Embryonic facial prominence (tissue), 1 donor: ENCODE measurements at regions not wholly inside any gene's neighbourhood (a gene's known extent, or its start where the extent isn't known, plus 50 kb on each side); places are given as distances from the start of the nearest gene placed in this dataset.

Experiments used
- DNase-seq: peaks from one replicate; pipeline ENCODE4 v3.0.0-alpha.2; 2016; ENCODE audit errors: extremely low spot score

DNA sequence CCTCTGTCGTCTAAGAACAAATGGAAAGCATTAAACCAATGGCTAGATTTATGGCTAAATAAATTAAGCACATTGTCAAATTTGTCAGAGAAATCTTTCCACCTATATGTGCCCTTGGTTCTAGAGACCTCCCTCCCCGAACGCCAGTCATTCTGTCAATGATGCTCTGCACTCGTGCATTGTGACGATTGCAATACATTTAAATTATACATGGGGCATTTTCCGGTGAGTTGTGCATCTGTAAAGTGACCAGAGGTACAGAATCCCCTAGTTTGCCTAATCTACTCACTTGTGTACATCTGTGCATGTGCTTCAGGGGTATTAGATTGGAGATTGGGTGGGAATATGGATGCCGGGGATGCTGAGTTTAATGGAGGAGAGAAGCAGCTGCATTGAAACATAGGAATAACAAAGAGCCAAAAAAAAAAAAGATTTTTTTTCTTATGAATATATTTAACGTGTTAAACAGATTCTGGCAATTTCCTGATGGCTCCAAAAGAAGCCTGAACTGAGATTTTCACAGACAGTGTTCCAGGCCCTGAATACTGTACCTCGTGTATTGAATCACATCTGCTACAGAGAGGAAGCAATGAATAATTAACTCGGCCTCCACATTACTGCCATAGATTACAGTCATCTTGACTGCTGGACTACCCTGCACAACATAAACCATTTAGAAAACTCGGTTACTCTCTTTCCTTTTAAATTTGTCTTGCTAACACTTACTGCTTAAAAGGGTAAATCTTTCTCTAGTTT is 149.0 kb upstream of the C1orf87 start:
- no peak for DNase-seq

DNA sequence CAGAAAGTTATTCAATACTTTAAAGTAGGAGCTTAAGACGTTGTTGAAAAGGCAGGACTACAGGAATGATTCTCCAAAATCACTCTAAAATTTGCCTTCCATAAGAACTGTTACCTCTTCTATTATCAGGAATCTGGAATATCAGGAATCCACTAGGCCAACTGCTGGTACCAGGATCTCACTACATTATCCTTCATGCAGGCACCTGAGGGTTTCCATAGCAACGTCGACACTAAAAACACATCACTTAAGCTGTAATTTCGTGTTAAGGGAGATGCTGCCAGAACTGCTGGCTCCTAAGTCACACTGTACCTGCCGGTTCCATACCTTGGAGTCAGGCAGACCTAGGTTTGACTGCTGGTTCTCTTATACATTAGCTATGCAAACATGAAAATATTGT is 139.7 kb upstream of the C1orf87 start:
- no peak for DNase-seq

GRCh38 chr1:60196026-60196425 is 122.5 kb upstream of the C1orf87 start:
- DNase-seq = no peak

GRCh38 chr1:60185684-60186083 is 112.1 kb upstream of the C1orf87 start:
- no peak for DNase-seq

DNA sequence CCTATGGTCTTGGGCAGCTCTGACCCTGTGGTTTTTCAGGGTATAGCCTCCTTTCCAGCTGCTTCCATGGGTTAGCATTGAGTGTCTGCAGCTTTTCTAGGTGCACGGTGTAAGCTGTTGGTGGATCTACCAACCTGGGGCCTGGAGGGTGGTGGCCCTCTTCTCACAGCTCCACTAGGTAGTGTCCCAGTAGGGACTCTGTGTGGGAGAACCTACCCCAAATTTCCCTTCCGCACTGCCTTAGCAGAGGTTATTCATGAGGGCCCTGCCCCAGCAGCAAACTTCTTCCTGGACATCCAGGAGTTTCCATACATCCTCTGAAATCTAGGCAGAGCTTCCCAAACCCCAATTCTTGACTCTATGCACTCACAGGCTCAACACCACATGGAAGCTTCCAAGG is 111.0 kb upstream of the C1orf87 start:
- DNase-seq = no peak

DNA sequence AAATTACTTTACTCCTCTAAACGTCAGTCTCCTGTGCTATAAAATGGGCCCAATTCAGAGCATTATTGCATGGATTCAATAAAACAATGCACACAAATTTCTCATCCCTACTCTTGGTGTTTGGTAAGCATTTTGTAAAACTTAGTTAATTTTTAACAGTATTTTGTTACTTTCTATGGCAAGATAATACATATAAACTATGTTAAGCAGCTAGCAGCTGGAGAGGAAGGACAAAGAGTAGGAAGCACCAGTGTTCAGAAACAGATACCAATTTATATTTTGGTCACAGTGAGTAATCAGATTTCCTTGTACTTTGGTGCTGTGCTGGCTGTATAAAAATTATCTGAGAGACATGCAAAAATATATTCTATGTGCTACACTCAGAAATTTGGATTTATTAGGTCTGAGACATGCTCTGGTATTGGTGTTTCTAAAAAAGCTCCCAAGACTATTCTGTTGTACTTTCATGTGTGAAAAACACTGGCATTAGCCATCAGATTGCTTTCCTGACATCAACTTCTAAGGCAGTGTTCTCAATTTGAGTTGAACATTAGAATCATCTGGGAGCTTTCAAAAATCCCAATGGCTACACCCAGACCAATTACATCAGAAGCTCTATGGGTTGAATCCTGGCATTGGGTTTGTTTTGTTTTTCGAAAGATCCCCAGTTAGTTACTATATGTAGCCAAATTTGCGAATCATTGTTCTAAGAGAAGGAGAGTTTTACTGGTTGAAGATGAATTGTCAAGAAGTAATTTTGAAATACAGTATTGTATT is 100.3 kb upstream of the C1orf87 start:
- no peak for DNase-seq

DNA sequence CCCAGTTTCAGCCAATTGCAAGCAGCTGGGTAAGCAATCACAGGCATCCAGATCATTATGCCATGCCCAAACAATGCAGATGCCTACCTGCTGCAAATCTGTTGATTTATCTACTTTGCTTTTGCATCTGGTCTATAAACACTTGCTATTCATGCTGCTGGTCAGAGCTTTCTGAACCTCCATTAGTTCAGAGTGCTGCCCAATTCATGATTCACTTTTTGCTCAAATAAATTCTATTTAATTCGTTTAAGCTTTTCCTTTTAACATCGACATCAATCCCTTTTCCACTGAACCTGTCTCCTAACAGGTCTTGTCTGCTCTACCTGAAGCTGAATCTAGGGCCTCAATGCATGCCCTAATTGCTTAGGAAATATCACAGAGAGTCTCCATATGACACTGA is 99.4 kb upstream of the C1orf87 start:
- no peak for DNase-seq

DNA sequence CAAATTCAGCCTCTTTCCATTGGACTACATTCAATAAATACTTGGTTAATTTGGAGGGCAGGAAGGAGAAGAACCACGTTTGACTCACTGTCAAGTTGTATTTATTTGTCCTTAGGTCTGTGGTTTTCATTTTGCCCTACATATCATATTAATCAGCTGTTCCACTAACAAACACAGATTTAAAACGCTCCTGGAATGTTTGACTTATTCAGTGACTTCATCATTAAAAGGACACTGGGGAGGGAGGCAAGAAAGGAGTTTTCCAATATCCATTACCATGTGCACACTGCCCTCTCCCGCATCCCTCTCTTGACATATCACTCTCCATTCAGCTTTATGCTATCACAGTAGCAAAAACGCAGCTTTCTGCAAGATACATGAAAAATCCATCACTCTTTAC is 98.2 kb upstream of the C1orf87 start:
- DNase-seq = no peak

GRCh38 chr1:60170709-60171108 is 97.1 kb upstream of the C1orf87 start:
- no peak for DNase-seq

DNA sequence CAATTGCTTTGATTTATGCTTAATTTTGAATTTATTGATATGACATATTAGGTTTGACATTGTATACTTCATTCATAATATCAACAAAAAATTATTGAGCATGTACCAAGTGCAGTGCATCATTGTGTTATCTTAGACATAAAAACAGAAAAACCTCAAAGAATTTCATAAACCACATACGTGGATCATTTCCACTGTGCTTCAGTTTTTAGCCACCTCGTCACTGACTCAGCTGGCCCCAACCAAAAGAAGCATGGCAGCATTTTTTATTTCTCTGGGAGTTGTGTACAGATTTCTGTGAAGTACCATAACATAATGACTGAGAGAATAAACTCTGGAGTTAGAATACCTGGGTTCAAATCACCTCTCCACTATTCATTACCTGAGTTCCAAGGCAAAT is 95.6 kb upstream of the C1orf87 start:
- DNase-seq = no peak

GRCh38 chr1:60162936-60163335 is 89.4 kb upstream of the C1orf87 start:
- DNase-seq = no peak

GRCh38 chr1:60160141-60160540 is 86.6 kb upstream of the C1orf87 start:
- no peak for DNase-seq

DNA sequence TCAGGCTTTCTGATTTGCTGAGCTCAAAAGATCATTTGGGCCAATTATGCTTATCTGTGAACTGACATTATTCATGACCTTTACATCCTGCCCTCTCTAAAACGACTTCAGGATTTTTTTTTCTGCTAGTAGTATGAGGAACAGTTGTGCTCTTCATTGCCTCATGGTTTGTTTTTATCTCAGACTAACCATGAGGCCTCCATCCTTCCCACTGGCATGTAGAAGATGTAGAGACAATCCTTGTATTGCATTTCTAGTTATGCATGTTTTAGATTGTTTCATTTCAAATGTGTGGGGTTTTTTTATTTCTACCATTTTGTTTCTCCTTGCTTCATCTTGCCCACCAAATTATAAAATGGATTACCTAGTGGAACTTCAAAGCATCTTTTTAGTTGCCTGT is 82.8 kb upstream of the C1orf87 start:
- DNase-seq = no peak

DNA sequence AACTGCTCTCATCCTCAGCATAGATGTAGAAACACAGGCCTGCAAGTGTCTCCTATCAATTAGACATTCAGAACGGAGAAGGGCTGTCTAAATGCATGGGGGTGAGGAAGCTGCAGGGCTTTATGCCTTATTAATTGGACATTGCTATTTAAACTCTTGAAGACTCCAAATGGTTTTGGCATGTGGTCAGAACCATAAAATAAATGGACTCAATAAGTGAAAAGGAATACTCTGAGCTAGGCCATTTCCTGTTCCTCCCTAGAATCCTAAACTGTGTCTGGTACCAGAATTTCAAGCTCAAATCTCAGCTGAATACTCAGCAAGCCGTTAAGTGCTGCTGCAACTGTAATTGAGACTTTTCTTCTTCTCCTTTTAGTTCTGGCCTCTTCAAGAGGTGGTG is 80.4 kb upstream of the C1orf87 start:
- no peak for DNase-seq

GRCh38 chr1:60152891-60153290 is 79.3 kb upstream of the C1orf87 start:
- DNase-seq = no peak

GRCh38 chr1:60151311-60151710 is 77.7 kb upstream of the C1orf87 start:
- no peak for DNase-seq

DNA sequence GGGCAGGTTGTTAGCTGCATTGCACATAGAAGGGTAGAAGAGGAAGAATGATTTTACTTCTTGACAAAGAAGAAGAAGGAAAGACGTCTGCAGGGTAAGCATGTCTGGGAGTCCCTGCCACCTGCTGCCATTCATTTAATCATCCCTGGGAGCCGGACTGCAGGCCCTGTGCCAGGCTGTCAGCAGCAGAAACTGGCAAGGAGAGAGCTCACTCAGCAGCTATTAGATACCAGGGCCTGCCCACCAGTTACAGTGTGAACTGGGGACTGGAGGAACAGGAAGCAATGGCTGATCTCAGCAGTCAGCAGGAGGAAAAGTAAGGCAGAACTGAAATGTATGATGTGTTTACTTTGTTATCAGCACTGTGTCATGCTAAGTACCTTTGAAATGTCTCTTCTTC is 75.7 kb upstream of the C1orf87 start:
- no peak for DNase-seq

- DNase-seq = no peak
Measured at GRCh38 chr1:60146884-60147283, 73.3 kb upstream of the C1orf87 start.

- DNase-seq = no peak
Measured at GRCh38 chr1:60145771-60146170, 72.2 kb upstream of the C1orf87 start.

DNA sequence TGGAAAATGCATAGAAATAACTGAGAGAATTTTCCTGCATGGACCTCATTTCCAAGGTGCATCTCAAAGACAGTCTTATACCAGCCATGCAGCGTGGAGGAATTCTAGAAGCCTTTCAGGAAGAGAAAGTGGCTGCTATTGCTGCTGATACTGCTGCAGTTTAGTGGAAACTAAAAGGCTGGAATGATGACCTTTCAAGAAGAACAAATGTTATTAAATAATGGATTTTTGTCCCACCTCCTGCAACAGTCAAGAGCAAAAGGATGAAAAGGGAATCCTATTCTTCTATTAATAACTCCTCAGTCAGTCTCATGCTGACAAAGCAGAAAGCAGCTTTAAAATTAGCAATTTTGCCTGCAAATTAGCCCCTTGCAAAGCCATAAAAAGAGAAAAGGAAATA is 68.2 kb upstream of the C1orf87 start:
- DNase-seq = no peak

DNA sequence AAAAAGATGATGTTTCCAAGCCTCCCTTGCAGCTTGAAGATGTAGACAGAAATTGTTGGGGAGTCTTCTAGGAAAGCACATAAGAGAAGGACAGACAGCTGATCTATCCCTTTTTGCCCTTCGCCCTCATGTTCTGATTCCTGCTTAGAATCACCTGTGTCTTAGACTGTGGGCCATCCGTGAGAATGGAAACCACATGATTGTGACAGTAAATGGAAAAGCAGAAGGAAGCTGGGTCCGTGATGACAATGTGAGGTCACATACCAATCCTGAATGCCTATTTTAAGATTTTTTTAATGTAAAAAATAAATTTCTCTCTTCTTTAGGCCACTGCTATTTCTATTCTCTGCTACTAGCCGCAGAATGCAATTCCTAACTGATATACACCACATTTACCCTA is 67.7 kb upstream of the C1orf87 start:
- no peak for DNase-seq

DNA sequence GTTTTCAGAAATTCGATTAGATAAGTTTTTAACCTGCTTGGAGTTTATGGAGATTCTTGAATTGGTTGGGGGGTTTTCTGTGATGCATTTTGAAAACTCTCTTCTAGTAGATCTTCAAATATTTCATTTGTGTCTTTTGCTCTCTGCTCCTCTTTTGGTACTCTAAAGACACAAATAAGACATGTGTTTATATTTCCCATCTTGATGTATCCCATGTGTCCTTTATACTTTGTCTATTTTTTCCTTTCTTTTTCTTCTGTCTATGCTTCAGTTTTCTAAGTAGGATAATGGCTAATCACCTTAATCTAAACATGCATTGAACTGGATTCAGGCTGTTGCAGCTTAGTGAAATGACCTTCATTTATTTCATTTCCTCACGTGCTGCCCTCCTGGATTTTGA is 63.8 kb upstream of the C1orf87 start:
- no peak for DNase-seq

DNA sequence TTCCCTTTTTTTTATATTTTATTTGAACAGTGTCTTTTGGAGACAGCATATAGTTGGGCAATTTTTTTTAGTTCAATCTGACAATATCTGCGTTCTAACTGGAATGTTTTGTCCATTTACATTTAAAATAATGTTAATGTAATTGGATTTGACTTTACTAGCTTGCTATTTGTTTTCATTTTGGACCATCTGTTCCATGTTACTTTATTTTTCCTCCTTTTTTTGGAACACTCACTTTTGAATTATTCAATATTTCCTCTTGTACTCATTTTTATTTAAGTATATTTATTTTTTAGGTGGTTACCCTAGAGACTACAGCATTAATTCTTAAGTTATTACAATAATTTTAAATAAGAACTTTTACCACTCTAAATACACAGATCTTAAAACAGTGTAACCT is 62.8 kb upstream of the C1orf87 start:
- no peak for DNase-seq

GRCh38 chr1:60134716-60135115 is 61.1 kb upstream of the C1orf87 start:
- no peak for DNase-seq
